ENCODE measurements at regions not wholly inside any gene's neighbourhood (a gene's known extent, or its start where the extent isn't known, plus 50 kb on each side); places are given as distances from the start of the nearest gene placed in this dataset.
A peak's percentile ranks its signal among the peaks of the same experiment; 100 is the strongest.
"Not testable (repeated sequence)": the region's sequence is repeated elsewhere in the genome, so short reads cannot be mapped to it uniquely, and the experiment has no call there.

GRCh38 chr5:50564079-50564478 is 102.4 kb upstream of the PARP8 start:
- Mint-ChIP-seq H3K27ac (peak overlapping the region; percentile 31), H3K9me3 (peaks cover 27% of the 10 kb centered on the region), H3K36me3 (ENCODE audit: low read depth) (peaks cover 26% of the 10 kb centered on the region), H3K27me3 (ENCODE audit: insufficient read depth) (peaks cover 2% of the 10 kb centered on the region), H3K4me3 (peak overlapping the region; percentile 23), H3K4me1 (ENCODE audit: low read depth) (peaks cover 43% of the 10 kb centered on the region)
- DNase-seq (ENCODE audit: low spot score) = peak; percentile 39
- intact Hi-C loops (cut with micrococcal nuclease) = loop anchor here (1.0 to 2.0 kb wide), 4 partner anchors 31 to 123 kb away; partner anchors contain the start of genes EMB and PARP8

- Mint-ChIP-seq H3K4me3 (peak overlapping the region; percentile 23), H3K9me3 (peaks cover 29% of the 10 kb centered on the region), H3K27me3 (ENCODE audit: insufficient read depth) (no peaks in the 10 kb centered on the region), H3K27ac (peak overlapping the region; percentile 31), H3K36me3 (ENCODE audit: low read depth) (peaks cover 27% of the 10 kb centered on the region), H3K4me1 (ENCODE audit: low read depth) (peaks cover 43% of the 10 kb centered on the region)
- intact Hi-C loops (cut with micrococcal nuclease) = loop anchor here (1.0 to 2.0 kb wide), 4 partner anchors 30 to 124 kb away; partner anchors contain the start of genes EMB and PARP8
- DNase-seq (ENCODE audit: low spot score) = no peak
Measured at GRCh38 chr5:50564558-50564957, 101.9 kb upstream of the PARP8 start.

GRCh38 chr5:50574121-50574520 is 92.3 kb upstream of the PARP8 start:
- Mint-ChIP-seq H3K9me3 (peaks cover 21% of the 10 kb centered on the region), H3K27ac (no peak overlapping the region), H3K27me3 (ENCODE audit: insufficient read depth) (peaks cover 8% of the 10 kb centered on the region), H3K36me3 (ENCODE audit: low read depth) (peaks cover 15% of the 10 kb centered on the region), H3K4me3 (no peak overlapping the region), H3K4me1 (ENCODE audit: low read depth) (peaks cover 12% of the 10 kb centered on the region)
- DNase-seq (ENCODE audit: low spot score) = no peak
- intact Hi-C loops (cut with micrococcal nuclease) = no loop called here

- DNase-seq (ENCODE audit: low spot score) = no peak
- no peak overlapping the region for H3K4me3 Mint-ChIP-seq
- peaks cover 12% of the 10 kb centered on the region for H3K4me1 Mint-ChIP-seq (ENCODE audit: low read depth)
- H3K36me3 Mint-ChIP-seq (ENCODE audit: low read depth) = peaks cover 13% of the 10 kb centered on the region
- H3K27me3 Mint-ChIP-seq (ENCODE audit: insufficient read depth) = peaks cover 8% of the 10 kb centered on the region
- intact Hi-C loops (cut with micrococcal nuclease) = no loop called here
- peaks cover 9% of the 10 kb centered on the region for H3K9me3 Mint-ChIP-seq
- no peak overlapping the region for H3K27ac Mint-ChIP-seq
Measured at GRCh38 chr5:50575740-50576139, 90.7 kb upstream of the PARP8 start.

- no peak for DNase-seq (ENCODE audit: low spot score)
- H3K36me3 Mint-ChIP-seq (ENCODE audit: low read depth) = peaks cover 9% of the 10 kb centered on the region
- H3K9me3 Mint-ChIP-seq = peaks cover 6% of the 10 kb centered on the region
- intact Hi-C loops (cut with micrococcal nuclease) = no loop called here
- peaks cover 12% of the 10 kb centered on the region for H3K4me1 Mint-ChIP-seq (ENCODE audit: low read depth)
- H3K27ac Mint-ChIP-seq = no peak overlapping the region
- no peak overlapping the region for H3K4me3 Mint-ChIP-seq
- H3K27me3 Mint-ChIP-seq (ENCODE audit: insufficient read depth) = peaks cover 8% of the 10 kb centered on the region
Measured at GRCh38 chr5:50576265-50576664, 90.2 kb upstream of the PARP8 start.

DNA sequence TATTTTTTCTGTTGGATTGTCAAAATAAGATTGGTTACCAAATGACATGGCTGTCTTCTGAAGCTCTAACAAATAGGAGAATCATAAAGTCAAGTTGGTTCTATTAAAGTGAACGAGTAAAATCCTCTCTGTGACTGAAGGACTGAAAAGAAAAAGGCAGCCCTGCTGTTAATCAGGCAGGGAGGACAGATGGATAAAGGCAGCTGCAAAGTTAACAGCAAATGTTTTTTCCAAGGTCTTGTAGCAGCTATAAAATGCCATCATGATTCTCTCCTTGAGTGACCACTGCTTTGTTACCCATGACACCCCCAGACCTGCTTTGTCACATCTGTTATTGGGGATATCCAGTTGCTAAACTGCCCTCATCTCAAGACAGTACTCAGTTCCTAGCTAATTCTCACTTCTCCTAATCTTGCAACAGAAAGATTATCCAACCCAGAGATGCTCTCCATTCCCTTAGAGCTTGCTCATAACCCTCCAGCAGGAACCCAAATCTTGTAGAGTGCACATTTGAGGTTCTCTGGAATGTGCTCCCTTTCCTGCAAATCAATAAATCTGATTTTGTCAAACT is 89.7 kb upstream of the PARP8 start:
- H3K27ac Mint-ChIP-seq = no peak overlapping the region
- no peak for DNase-seq (ENCODE audit: low spot score)
- peaks cover 9% of the 10 kb centered on the region for H3K36me3 Mint-ChIP-seq (ENCODE audit: low read depth)
- peaks cover 6% of the 10 kb centered on the region for H3K9me3 Mint-ChIP-seq
- intact Hi-C loops (cut with micrococcal nuclease) = no loop called here
- no peak overlapping the region for H3K4me3 Mint-ChIP-seq
- peaks cover 8% of the 10 kb centered on the region for H3K27me3 Mint-ChIP-seq (ENCODE audit: insufficient read depth)
- peaks cover 12% of the 10 kb centered on the region for H3K4me1 Mint-ChIP-seq (ENCODE audit: low read depth)

- no peak overlapping the region for H3K27ac Mint-ChIP-seq
- H3K4me1 Mint-ChIP-seq (ENCODE audit: low read depth) = peaks cover 12% of the 10 kb centered on the region
- DNase-seq (ENCODE audit: low spot score) = no peak
- no peak overlapping the region for H3K4me3 Mint-ChIP-seq
- peaks cover 8% of the 10 kb centered on the region for H3K36me3 Mint-ChIP-seq (ENCODE audit: low read depth)
- intact Hi-C loops (cut with micrococcal nuclease) = no loop called here
- peaks cover 8% of the 10 kb centered on the region for H3K9me3 Mint-ChIP-seq
- peaks cover 8% of the 10 kb centered on the region for H3K27me3 Mint-ChIP-seq (ENCODE audit: insufficient read depth)
Measured at GRCh38 chr5:50580506-50580905, 85.9 kb upstream of the PARP8 start.

DNA sequence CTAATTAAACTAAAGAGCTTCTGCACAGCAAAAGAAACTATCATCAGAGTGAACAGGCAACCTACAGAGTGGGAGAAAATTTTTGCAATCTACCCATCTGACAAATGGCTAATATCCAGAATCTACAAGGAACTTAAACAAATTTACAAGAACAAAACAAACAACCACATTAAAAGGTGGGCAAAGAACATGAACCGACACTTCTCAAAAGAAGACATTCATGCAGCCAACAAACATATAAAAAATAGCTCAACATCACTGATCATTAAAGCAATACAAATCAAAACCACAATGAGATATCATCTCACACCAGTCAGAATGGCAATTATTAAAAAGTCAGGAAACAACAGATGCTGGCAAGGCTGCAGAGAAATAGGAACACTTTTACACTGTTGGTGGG is 84.6 kb upstream of the PARP8 start:
- H3K9me3 Mint-ChIP-seq; H3K4me3 Mint-ChIP-seq; H3K36me3 Mint-ChIP-seq (ENCODE audit: low read depth); H3K4me1 Mint-ChIP-seq (ENCODE audit: low read depth); intact Hi-C loops (cut with micrococcal nuclease); H3K27me3 Mint-ChIP-seq (ENCODE audit: insufficient read depth); DNase-seq (ENCODE audit: low spot score); H3K27ac Mint-ChIP-seq: not testable (repeated sequence)

GRCh38 chr5:50582699-50583098 is 83.7 kb upstream of the PARP8 start:
- Mint-ChIP-seq H3K9me3 (peaks cover 10% of the 10 kb centered on the region), H3K27me3 (ENCODE audit: insufficient read depth) (peaks cover 7% of the 10 kb centered on the region), H3K4me3 (no peak overlapping the region), H3K36me3 (ENCODE audit: low read depth) (peaks cover 8% of the 10 kb centered on the region), H3K27ac (no peak overlapping the region), H3K4me1 (ENCODE audit: low read depth) (no peaks in the 10 kb centered on the region)
- no peak for DNase-seq (ENCODE audit: low spot score)
- intact Hi-C loops (cut with micrococcal nuclease) = no loop called here

GRCh38 chr5:50583621-50584020 is 82.8 kb upstream of the PARP8 start:
- Mint-ChIP-seq H3K36me3 (ENCODE audit: low read depth) (peaks cover 8% of the 10 kb centered on the region), H3K4me3 (no peak overlapping the region), H3K4me1 (ENCODE audit: low read depth) (no peaks in the 10 kb centered on the region), H3K27ac (no peak overlapping the region), H3K9me3 (peaks cover 10% of the 10 kb centered on the region), H3K27me3 (ENCODE audit: insufficient read depth) (peaks cover 5% of the 10 kb centered on the region)
- DNase-seq (ENCODE audit: low spot score) = no peak
- intact Hi-C loops (cut with micrococcal nuclease) = no loop called here

DNA sequence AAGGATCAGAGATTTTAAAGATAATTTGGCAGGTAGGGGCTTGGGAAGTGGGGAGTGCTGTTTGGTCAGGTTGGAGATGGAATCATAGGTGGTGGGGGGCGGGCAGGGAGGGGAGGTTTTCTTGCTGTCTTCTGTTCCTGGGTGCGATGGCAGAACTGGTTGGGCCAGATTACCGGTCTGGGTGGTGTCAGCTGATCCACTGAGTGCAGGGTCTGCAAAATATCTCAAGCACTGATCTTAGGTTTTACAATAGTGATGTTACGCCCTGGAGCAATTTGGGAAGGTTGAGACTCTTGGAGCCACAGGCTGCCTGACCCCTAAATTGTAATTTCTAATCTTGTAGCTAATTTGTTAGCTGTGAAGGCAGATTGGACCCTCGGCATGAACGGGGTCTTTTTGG is 78.0 kb upstream of the PARP8 start:
- DNase-seq (ENCODE audit: low spot score); H3K27ac Mint-ChIP-seq; H3K27me3 Mint-ChIP-seq (ENCODE audit: insufficient read depth); H3K9me3 Mint-ChIP-seq; intact Hi-C loops (cut with micrococcal nuclease); H3K4me3 Mint-ChIP-seq: not testable (repeated sequence)
- peaks cover 42% of the 10 kb centered on the region for H3K4me1 Mint-ChIP-seq (ENCODE audit: low read depth)
- peaks cover 11% of the 10 kb centered on the region for H3K36me3 Mint-ChIP-seq (ENCODE audit: low read depth)

- H3K27me3 Mint-ChIP-seq (ENCODE audit: insufficient read depth); H3K9me3 Mint-ChIP-seq; DNase-seq (ENCODE audit: low spot score): not testable (repeated sequence)
- Mint-ChIP-seq H3K4me1 (ENCODE audit: low read depth) (peaks cover 57% of the 10 kb centered on the region), H3K4me3 (peak overlapping the region; percentile 38), H3K27ac (peak overlapping the region; percentile 64), H3K36me3 (ENCODE audit: low read depth) (peaks cover 14% of the 10 kb centered on the region)
- intact Hi-C loops (cut with micrococcal nuclease) = loop anchor here (2.0 to 5.0 kb wide), 2 partner anchors 47 to 78 kb away; no protein-coding TSS in a partner anchor
Measured at GRCh38 chr5:50590444-50591189, 75.8 kb upstream of the PARP8 start.

- H3K27ac Mint-ChIP-seq = peak overlapping the region; percentile 64
- not testable (repeated sequence) for DNase-seq (ENCODE audit: low spot score); H3K4me3 Mint-ChIP-seq; H3K9me3 Mint-ChIP-seq; H3K27me3 Mint-ChIP-seq (ENCODE audit: insufficient read depth)
- peaks cover 14% of the 10 kb centered on the region for H3K36me3 Mint-ChIP-seq (ENCODE audit: low read depth)
- intact Hi-C loops (cut with micrococcal nuclease) = loop anchor here (2.0 to 5.0 kb wide), 2 partner anchors 46 to 77 kb away; no protein-coding TSS in a partner anchor
- peaks cover 57% of the 10 kb centered on the region for H3K4me1 Mint-ChIP-seq (ENCODE audit: low read depth)
Measured at GRCh38 chr5:50591338-50591737, 75.1 kb upstream of the PARP8 start.
